Coronary artery (tissue), 2 donors: ENCODE measurements at regions not wholly inside any gene's neighbourhood (a gene's known extent, or its start where the extent isn't known, plus 50 kb on each side); places are given as distances from the start of the nearest gene placed in this dataset.

Experiments
- DNase-seq: peaks from one replicate; pipeline ENCODE4 v3.0.0-alpha.2; 2017; ENCODE audit warnings: low spot score
- H3K27ac ChIP-seq, 2 donors: fragments of 200-600 bp; sonication (generic); one replicate each; pipeline ENCODE4 v1.5.1; 2016 to 2019
- H3K4me3 ChIP-seq: fragments of 200-600 bp; sonication (generic); 2 replicates; pipeline ENCODE4 v1.5.1; 2016; ENCODE audit warnings: mild to moderate bottlenecking, moderate library complexity
- TF ChIP-seq, protein P1 (sequence below): fragments of 200-600 bp; sonication (generic); IDR thresholded peaks from one replicate; pipeline ENCODE4 v1.5.1; 2019; ENCODE audit warnings: antibody characterized with exemption

DNA sequence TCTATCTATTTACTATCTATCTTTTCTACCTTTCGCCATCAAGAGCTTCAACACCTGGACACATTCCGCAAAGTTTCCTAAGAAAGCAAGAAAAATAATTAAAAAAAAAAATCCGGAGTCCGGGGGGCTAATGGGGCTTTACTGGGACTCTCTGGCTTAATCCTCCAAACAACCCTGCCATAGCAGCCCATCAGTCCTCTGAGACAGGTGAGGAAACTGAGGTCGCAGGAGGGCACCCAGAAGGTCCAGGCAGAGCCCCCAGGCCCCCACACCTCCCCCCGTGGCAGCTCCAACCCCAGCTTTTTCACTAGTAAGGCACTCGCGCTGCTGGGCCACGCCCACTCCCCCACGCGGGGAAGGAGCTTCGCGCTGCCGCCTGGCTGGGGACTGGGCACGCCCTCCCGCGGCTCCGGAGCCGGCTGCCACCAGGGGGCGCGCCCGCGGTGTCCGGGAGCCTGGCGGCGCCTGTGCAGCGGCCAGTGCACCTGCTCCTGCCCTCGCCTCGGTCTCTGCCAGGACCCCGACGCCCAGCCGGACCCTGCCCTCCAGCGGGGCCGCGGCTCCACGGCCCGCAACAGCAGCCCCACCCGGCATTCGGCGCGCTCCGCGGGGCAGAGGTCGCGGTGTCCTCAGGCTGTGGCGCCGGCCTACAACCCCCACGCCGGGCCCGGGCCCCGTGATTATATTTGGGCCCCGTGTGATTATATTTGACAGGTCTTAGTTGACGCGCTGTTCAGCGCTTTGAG lies 54.1 kb upstream of the SAMD11 start:
- H3K4me3 ChIP-seq = peak overlapping the region; percentile 54
- H3K27ac ChIP-seq = no peak overlapping the region
- DNase-seq = no peak
- TF ChIP-seq, protein P1, sequence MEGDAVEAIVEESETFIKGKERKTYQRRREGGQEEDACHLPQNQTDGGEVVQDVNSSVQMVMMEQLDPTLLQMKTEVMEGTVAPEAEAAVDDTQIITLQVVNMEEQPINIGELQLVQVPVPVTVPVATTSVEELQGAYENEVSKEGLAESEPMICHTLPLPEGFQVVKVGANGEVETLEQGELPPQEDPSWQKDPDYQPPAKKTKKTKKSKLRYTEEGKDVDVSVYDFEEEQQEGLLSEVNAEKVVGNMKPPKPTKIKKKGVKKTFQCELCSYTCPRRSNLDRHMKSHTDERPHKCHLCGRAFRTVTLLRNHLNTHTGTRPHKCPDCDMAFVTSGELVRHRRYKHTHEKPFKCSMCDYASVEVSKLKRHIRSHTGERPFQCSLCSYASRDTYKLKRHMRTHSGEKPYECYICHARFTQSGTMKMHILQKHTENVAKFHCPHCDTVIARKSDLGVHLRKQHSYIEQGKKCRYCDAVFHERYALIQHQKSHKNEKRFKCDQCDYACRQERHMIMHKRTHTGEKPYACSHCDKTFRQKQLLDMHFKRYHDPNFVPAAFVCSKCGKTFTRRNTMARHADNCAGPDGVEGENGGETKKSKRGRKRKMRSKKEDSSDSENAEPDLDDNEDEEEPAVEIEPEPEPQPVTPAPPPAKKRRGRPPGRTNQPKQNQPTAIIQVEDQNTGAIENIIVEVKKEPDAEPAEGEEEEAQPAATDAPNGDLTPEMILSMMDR = peak; percentile 74
